CD4-positive, alpha-beta T cell (primary cell): ENCODE measurements at regions not wholly inside any gene's neighbourhood (a gene's known extent, or its start where the extent isn't known, plus 50 kb on each side); places are given as distances from the start of the nearest gene placed in this dataset.

ENCODE experiments used
- ATAC-seq: fragments of 200-7000 bp; cut with Tn5 transposase; one replicate; pipeline ENCODE4 v1.10.0; 2022; ENCODE audit warnings: mild to moderate bottlenecking; ENCODE audit not compliant: poor library complexity
- CTCF ChIA-PET: fragments of 350-600 bp; sonication (Branson Sonifier 250); formaldehyde crosslinking; loops from one replicate; lab custom pipeline; 2021; ENCODE audit warnings: antibody characterized with exemption, inconsistent platforms; lab: Charles Lee
- POLR2A ChIA-PET: fragments of 350-600 bp; sonication (Branson Sonifier 250); formaldehyde crosslinking; loops from one replicate; lab custom pipeline; 2021; ENCODE audit warnings: antibody characterized with exemption, inconsistent platforms; lab: Charles Lee
- DNase-seq, 14 experiments: peaks; one replicate each; pipeline ENCODE4 v3.0.0-alpha.2; 2013 to 2020; ENCODE audit warnings: mixed read lengths in 2 of 14
- H3K27ac ChIP-seq, 2 donors: one replicate each; pipeline versions ENCODE4 v1.5.1 to v1.7.0; 2013; ENCODE audit warnings: low read length in 2 of 2, low read depth in 1 of 2, mild to moderate bottlenecking in 1 of 2
- H3K27me3 ChIP-seq, 2 experiments: 1 replicate in 1 of 2; 2 replicates in 1 of 2; pipeline versions ENCODE4 v1.6.1 to v1.7.0; 2013; ENCODE audit warnings: low read length in 2 of 2, control low read depth in 1 of 2, mild to moderate bottlenecking in 1 of 2, moderate library complexity in 1 of 2; ENCODE audit not compliant: insufficient read depth in 2 of 2, control insufficient read depth in 1 of 2
- H3K36me3 ChIP-seq: one replicate; pipeline ENCODE4 v1.6.1; 2013; ENCODE audit warnings: low read length, control low read depth; ENCODE audit not compliant: insufficient read depth
- H3K4me1 ChIP-seq: one replicate; pipeline ENCODE4 v1.6.1; 2013; ENCODE audit warnings: low read length, control low read depth; ENCODE audit not compliant: insufficient read depth
- H3K4me3 ChIP-seq: one replicate; pipeline ENCODE4 v1.5.1; 2013; ENCODE audit warnings: mild to moderate bottlenecking, low read length, moderate library complexity
- H3K9me3 ChIP-seq, 2 experiments: 1 replicate in 1 of 2; 2 replicates in 1 of 2; pipeline versions ENCODE4 v1.6.1 to v1.7.0; 2013; ENCODE audit warnings: low read length in 2 of 2, mild to moderate bottlenecking in 2 of 2, control low read depth in 1 of 2, moderate library complexity in 1 of 2; ENCODE audit not compliant: control insufficient read depth in 1 of 2, insufficient read depth in 1 of 2
- H3K27ac Mint-ChIP-seq: one replicate; pipeline ENCODE4 v1.8.0; 2020; ENCODE audit warnings: mixed read lengths
- H3K27me3 Mint-ChIP-seq: one replicate; pipeline ENCODE4 v1.8.0; 2021; ENCODE audit warnings: mixed read lengths
- H3K36me3 Mint-ChIP-seq: one replicate; pipeline ENCODE4 v1.8.0; 2021; ENCODE audit warnings: low read depth, mixed read lengths
- H3K4me1 Mint-ChIP-seq: one replicate; pipeline ENCODE4 v1.8.0; 2021; ENCODE audit warnings: low read depth, mixed read lengths
- H3K4me3 Mint-ChIP-seq: one replicate; pipeline ENCODE4 v1.8.0; 2020; ENCODE audit warnings: mild to moderate bottlenecking, mixed read lengths
- H3K9me3 Mint-ChIP-seq: one replicate; pipeline ENCODE4 v1.8.0; 2020; ENCODE audit warnings: mixed read lengths
- intact Hi-C, 2 experiments: fragments of 100-400 bp; cut with DNase I in 1 of 2; cut with micrococcal nuclease in 1 of 2; formaldehyde crosslinking; loops; one replicate each; pipeline versions ENCODE4 v1.15.1 to v1.9.0; 2023 to 2025; cut with DNase I, micrococcal nuclease
- TF ChIP-seq, protein P1 (sequence below): fragments of 200-600 bp; IDR thresholded peaks from one replicate; pipeline ENCODE4 v1.8.0; 2022; ENCODE audit warnings: antibody characterized with exemption, mild to moderate bottlenecking

DNA sequence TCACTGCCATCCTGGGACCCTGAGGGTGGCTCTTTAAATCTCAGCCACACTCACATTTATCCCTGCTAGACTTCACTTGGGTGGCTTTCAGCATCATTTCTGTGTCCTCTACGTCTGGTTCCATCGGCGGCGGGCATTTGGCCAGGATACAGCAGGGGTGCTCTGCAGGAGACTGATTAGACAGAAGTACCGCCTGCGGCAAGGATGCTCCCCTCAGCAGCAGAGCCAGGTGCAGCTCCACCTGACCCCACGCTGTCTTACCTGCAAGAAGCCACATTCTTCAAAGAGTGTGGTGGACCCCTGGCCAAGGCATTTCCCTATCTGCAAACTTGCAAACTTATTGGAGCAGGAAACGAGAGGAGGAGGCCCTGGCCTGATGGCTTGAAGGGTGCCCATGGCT is 309.8 kb upstream of the IRX4 start:
- Histone ChIP-seq H3K27ac (no peak overlapping the region), H3K4me3 (no peak overlapping the region), H3K27me3 (no peaks in the 10 kb centered on the region), H3K9me3 (peaks cover 0 to 8% of the 10 kb centered on the region in 2 experiments), H3K36me3 (no peaks in the 10 kb centered on the region), H3K4me1 (no peaks in the 10 kb centered on the region)
- intact Hi-C loops, result no loop called here
- Mint-ChIP-seq H3K27me3 (peaks cover 8% of the 10 kb centered on the region), H3K9me3 (no peaks in the 10 kb centered on the region), H3K4me3 (no peak overlapping the region), H3K27ac (no peak overlapping the region), H3K4me1 (no peaks in the 10 kb centered on the region), H3K36me3 (no peaks in the 10 kb centered on the region)
- TF ChIP-seq, protein P1, sequence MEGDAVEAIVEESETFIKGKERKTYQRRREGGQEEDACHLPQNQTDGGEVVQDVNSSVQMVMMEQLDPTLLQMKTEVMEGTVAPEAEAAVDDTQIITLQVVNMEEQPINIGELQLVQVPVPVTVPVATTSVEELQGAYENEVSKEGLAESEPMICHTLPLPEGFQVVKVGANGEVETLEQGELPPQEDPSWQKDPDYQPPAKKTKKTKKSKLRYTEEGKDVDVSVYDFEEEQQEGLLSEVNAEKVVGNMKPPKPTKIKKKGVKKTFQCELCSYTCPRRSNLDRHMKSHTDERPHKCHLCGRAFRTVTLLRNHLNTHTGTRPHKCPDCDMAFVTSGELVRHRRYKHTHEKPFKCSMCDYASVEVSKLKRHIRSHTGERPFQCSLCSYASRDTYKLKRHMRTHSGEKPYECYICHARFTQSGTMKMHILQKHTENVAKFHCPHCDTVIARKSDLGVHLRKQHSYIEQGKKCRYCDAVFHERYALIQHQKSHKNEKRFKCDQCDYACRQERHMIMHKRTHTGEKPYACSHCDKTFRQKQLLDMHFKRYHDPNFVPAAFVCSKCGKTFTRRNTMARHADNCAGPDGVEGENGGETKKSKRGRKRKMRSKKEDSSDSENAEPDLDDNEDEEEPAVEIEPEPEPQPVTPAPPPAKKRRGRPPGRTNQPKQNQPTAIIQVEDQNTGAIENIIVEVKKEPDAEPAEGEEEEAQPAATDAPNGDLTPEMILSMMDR, result no peak
- ChIA-PET CTCF (no interaction called here), POLR2A (no interaction called here)
- ATAC-seq (no peak), DNase-seq (no peak)

DNA sequence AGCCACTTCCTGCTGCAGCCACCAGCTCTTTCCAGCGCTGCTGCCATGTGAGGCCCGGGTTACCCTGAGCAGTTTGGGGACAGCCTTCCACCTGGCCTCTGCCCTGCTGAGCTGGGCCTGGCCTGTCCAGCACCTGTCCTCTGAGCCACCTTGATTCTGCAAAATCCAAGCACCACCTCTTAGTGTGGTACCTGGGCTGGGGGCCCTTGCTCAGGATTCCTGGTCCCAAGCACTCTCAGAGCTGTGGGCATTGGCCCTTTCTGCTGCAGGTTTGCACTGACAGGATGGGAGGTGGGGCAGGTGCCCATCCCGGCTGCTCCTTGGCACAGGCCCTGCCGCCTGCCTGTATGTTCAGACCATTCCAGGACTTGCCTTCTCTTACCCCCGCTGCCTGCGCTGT is 309.2 kb upstream of the IRX4 start:
- H3K4me1 Mint-ChIP-seq, result no peaks in the 10 kb centered on the region
- no peak overlapping the region for H3K27ac ChIP-seq
- no peak overlapping the region for H3K27ac Mint-ChIP-seq
- DNase-seq (no peak), ATAC-seq (no peak)
- H3K9me3 Mint-ChIP-seq, result no peaks in the 10 kb centered on the region
- H3K36me3 Mint-ChIP-seq, result no peaks in the 10 kb centered on the region
- H3K9me3 ChIP-seq, result peaks cover 0 to 8% of the 10 kb centered on the region in 2 experiments
- no peaks in the 10 kb centered on the region for H3K4me1 ChIP-seq
- H3K4me3 Mint-ChIP-seq, result no peak overlapping the region
- POLR2A ChIA-PET, result no interaction called here
- CTCF ChIA-PET, result no interaction called here
- H3K27me3 Mint-ChIP-seq, result peaks cover 8% of the 10 kb centered on the region
- no peak overlapping the region for H3K4me3 ChIP-seq
- no peaks in the 10 kb centered on the region for H3K36me3 ChIP-seq
- H3K27me3 ChIP-seq, result no peaks in the 10 kb centered on the region
- intact Hi-C loops, result no loop called here
- TF ChIP-seq, protein P1, result no peak

DNA sequence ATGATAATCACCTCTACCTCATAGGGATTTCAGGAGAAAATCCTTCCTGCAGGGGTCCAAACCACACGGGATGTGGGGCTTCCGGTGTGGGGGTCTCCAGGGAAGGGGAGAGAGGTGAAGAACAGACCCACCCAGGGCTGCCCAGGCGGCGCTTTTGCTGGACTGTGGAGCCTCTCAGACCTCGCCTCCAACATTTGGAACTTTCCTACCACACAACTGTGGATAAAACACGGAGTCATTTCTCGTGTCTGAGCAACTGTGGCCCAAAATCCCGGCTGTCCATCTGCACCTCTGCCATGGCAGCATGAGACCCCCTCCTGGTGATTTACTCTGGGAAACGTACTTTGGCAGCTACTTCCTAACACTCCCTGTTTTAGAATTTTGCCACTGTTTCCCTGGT is 307.8 kb upstream of the IRX4 start:
- peaks cover under 1% of the 10 kb centered on the region for H3K27me3 Mint-ChIP-seq
- no peak overlapping the region for H3K27ac Mint-ChIP-seq
- ATAC-seq, result no peak
- DNase-seq, result no peak
- H3K27ac ChIP-seq, result no peak overlapping the region
- no peaks in the 10 kb centered on the region for H3K4me1 ChIP-seq
- no peaks in the 10 kb centered on the region for H3K36me3 ChIP-seq
- no peaks in the 10 kb centered on the region for H3K4me1 Mint-ChIP-seq
- no peak overlapping the region for H3K4me3 Mint-ChIP-seq
- peaks cover 0 to 14% of the 10 kb centered on the region in 2 experiments for H3K9me3 ChIP-seq
- no peaks in the 10 kb centered on the region for H3K9me3 Mint-ChIP-seq
- intact Hi-C loops, result no loop called here
- no peaks in the 10 kb centered on the region for H3K27me3 ChIP-seq
- TF ChIP-seq, protein P1, result no peak
- H3K4me3 ChIP-seq, result no peak overlapping the region
- POLR2A ChIA-PET, result no interaction called here
- H3K36me3 Mint-ChIP-seq, result no peaks in the 10 kb centered on the region
- CTCF ChIA-PET, result no interaction called here
